Left cardiac atrium (tissue), 4 donors: ENCODE measurements at regions not wholly inside any gene's neighbourhood (a gene's known extent, or its start where the extent isn't known, plus 50 kb on each side); places are given as distances from the start of the nearest gene placed in this dataset.

Experiments used
- ATAC-seq, 2 donors: fragments of 200-7000 bp; cut with Tn5 transposase; one replicate each; pipeline ENCODE4 v1.9.1; 2020; ENCODE audit warnings: mild to moderate bottlenecking in 2 of 2, moderate library complexity in 2 of 2
- DNase-seq: peaks from one replicate; pipeline ENCODE4 v3.0.0-alpha.2; 2020
- intact Hi-C, 2 donors: fragments of 100-400 bp; cut with DNase I; formaldehyde crosslinking; loops; one replicate each; pipeline versions ENCODE4 v1.14.1 to v1.15.1; 2022 to 2023
- donor health status: DM: no; HTN: yes; CAD: no.
- donor health status: DM: no; HTN: yes; CAD: no; lungs with severe emphysema.
- donor health status: DM: yes; HTN: yes; CAD: no.
- donor health status: Dilated cardiomyopathy.

DNA sequence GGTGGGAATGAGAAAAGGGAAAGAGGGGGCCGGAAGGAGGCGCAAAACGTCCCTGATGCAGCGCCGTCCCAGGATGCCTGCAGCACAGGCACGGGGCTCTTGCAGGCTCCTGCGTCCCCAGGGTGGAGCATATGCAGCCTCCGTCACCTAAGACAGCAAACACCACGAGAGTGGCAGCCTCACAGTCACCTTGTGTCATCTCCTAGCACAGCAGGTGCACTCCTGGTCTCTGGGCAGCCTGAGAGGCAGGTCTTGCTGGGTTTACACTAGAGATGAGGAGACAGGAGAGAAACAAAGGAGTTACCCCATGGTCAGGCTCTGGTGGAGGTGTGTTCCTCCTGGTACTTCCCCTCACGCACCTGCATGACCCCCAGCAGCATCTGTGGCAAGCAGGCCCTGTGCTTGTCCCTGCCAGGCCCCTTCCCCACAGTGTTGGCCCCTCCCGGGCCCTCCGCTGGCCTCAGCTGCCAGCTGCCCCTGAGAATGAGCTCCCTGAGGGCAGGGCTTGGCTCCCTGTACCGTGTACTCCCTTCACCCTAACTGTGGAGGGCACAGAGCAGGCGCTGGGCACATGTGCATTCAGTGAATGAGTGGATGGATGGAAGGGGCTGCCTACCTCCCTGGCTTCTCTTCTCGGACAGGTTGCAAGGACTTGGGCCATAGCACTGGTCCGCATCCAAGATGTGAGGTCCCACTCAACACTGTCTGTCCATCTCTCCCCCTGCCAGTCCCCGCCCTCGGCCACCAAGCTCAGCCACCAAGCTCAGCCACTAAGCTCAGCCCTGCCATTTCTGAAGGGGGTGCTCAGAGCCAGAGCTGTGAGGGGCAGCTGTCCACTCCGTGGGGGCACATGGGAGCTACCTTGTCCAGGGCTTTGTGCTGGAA lies 988.6 kb downstream of the BRD1 start:
- intact Hi-C loops: no loop called here
- DNase-seq (no peak), ATAC-seq (no peak)

DNA sequence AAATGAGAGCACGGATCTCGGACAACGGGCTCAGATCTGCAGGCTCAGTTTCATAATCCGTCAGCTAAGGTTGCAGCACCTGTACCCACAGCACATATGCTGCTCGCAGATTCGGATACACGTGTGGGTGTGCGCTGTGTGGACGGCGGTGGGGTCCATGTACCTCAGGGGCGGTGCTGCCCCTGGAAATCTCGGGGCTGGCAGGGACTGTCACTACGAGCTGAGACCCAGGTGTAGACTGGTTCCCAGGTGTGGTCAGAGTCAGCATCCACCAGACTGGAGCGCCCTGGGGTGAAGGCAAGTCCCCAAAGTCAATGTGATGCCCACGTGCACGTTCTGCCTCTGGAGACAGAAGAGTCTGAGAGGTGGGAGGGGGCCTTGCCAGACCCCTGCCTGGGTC lies 989.3 kb downstream of the BRD1 start:
- intact Hi-C loops: no loop called here
- no peak for ATAC-seq
- no peak for DNase-seq

DNA sequence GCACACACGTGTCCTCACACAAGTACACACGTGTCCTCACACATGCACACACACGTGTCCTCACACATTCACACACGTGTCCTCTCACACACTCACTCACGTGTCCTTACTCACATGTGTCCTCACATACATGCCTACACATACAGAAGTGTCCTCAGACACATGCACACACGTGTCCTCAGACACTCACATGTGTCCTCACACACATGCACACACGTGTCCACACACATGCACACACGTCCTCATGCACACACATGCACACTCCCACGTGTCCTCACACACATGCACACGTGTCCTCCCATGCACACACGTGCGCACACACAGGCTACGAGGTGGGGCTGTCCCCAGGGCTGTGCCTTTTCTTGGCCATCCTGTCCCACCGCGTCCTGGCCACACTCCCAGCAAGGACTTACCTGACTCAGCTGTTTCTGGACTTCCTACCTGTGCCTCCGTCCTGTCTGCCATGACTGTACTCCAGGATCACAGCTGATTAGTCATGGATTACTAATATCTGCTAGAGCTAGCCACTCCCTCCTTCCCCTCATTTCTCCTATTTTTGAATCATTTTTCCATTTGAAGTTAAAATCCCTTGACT lies 990.2 kb downstream of the BRD1 start:
- ATAC-seq: no peak
- intact Hi-C loops: no loop called here
- DNase-seq: no peak

DNA sequence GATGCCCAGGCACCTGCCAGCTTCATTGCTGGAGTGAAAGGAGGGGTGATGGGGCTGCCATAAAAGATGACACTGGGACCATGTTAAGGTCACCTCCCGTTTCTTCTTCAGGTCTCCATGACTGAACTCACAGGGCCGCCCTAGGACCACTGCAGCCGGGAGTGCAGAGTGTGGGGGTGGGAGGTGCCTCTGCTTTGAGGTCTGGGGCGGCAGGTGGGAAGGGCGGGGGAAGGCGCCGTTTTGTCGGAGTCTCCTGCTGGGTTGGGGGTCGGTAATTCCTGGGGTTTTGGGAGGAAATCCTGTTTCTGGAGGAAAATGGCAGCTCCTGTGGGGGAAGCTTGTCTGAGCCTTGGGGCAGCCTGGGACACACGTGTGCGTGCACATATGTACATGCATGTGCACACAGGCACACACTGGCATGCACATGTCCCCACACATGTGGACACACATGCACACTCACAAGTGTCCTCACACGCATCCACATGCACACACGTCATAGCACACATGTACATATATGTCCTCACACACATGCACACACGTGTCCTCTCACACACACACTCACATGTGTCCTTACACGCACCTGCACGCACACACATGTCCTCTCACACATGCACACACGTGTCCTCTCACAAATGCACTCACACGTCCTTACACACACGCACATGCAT lies 990.9 kb downstream of the BRD1 start:
- DNase-seq: no peak
- intact Hi-C loops: no loop called here
- no peak for ATAC-seq

DNA sequence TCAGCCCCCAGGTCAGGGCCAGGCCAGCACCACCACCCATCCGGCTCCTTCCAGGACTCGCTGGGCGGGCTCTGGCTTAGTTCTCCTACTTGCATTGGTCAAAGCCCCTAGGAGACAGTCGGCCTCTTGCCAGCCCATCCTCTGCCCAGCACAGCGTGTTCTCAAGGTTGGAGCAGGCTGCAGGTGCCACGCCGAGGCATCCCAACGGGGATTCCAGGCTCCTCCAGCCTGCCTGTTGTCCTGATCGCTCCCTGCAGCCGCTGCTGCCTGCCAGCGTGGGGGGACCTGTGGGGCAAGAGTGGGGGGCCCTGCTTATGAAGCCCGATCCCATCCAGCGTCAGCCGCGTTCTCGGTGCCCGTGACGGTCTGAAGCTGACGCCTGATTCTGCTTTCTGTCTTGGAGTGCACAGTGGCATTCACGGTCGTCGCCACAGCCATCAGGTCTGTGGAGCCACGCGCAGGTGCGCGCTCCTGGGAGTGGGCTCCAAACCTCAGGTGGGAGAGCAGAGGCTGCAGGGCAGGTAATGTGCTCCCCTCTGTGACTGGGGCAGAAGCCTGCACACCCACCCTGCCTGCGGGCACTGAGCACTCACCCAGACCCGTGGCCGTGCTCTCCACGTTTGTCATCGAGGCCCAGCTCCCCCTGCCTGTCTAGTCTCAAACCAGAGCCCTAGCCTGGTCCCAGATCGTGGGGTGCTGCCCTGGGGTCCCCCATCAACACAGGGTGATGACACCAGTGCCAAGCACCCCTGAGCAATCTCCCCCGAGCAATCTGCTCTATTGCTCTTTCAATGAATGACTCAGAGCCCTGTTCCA lies 991.6 kb downstream of the BRD1 start:
- intact Hi-C loops: no loop called here
- ATAC-seq (no peak), DNase-seq (no peak)

DNA sequence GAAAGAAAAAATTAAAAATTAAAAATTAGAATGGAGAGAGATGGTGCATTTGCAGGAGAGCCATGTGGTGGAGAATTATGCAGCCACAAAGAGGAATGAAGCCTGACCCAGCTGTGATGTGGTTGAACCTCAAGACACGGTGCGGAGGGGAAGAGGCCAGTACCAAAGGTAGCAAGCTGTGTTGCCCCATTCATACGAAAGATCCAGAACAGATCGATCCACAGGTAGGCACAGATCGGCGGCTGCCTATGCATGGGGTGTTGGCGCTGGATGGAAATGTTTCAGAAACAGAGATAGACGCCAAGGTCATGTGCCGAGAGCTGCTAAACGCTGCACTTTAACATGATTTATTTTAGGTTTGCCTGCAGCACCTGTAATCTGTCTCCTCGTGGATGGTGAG lies 992.3 kb downstream of the BRD1 start:
- no peak for ATAC-seq

DNA sequence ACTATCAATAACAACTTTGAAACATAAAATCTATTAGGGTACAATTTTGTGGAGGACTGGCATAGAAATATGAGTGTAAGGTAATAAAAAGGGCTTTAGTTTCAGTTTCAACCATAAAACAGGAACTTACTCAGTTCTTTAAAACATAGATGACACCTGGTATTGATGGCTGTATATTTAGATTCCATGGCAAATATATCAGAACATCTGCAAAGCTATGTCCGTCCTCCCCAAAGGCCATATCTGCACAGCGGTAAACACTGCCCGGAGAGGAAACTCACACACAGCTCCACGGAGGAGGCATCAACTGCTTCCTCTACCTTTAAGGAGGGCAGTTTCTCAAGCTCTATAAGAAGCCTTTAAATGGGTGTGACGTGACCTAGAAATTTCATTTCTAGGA lies 993.3 kb downstream of the BRD1 start:
- ATAC-seq (no peak), DNase-seq (no peak)
- intact Hi-C loops: no loop called here

More for the DNA sequence above, 992.3 kb downstream of the BRD1 start:
- no peak for DNase-seq
- intact Hi-C loops: no loop called here

DNA sequence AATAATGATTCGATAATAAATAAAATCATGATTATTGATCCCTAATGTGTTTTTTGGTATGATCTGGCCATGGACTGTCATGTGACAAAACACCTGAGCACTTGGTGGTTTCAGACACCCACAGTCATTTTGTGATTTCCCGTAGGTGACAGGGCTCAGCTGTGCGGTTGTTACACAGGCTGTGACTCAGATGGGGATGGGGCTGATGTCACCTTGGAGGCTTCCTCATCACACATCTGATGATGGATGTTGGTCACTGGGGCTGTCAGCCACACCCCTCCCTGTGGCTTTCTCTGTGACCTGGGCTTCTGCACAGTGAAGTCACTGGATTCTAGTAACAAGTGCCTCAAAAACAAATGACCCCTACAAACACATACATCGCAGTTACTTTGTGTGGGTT lies 995.1 kb downstream of the BRD1 start:
- ATAC-seq (no peak), DNase-seq (no peak)
- intact Hi-C loops: no loop called here

DNA sequence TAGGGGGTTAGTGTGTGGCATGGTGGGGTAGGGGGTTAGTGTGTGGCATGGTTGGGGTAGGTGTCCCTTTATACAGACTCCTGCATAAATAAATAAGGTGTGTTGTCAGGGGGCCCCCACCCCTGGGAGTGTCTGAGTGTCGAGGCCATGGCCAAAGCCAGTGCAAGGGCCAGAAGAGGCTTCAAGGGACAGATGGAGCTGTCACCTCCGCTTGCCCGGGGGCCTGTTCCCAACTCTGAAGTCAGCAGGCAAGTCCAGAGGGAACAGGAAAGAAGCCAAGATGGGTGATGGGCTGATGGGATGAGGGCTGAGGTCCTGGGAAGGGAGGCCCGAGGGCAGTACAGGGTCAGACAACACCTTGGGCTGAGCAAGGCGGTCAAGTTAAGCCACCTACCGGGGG lies 997.8 kb downstream of the BRD1 start:
- ATAC-seq (no peak), DNase-seq (no peak)
- intact Hi-C loops: no loop called here

DNA sequence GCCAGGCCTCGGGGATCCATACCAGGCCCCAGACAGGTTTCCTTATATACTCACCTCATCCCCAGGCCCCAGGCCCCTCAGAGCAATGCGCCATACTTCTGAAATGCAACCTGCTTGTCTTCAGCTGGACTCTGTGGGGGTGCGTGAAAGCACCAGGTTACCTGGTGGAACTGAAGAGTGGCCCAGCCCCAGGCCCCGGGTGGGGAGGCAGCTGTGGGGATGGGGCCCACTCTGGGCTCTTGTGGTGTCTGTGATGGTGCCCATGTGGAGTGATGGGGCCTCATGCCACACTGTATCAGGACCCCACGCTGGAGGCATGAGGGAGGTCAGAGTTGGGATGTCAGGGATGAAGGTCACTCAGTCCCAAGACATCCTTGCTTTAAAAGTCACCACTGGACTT lies 999.0 kb downstream of the BRD1 start:
- no peak for ATAC-seq
- no peak for DNase-seq
- intact Hi-C loops: no loop called here

DNA sequence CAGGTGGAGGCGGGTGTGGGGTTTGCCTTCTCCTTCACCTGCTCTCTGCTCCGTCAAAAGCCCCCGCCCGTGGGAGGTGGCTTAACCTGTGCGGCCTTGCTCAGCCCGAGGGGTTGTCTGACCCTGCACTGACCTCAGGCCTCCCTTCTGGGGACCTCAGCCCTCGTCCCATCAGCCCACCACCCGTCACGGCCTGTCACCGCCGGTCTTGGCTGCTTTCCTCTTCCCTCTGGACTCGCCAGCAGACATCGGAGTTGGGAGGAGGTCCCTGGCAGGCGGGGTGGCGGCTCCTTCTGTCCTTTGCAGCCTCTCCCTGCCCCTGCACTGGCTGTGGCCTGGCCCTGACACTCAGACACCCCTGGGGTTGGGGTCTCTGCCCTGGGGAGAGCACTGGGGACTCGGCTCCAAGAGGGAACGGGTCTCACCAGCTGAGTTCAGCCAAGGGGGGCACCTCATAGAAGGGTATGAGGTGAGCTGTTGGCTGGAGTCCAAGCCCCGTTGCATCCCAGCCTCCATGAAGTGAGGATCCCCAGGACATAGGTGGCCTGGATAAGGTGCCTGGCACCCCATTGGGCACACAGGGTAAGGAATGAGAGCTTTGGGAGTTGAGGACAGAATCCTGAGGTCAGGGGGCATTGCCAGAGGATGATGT lies 999.6 kb downstream of the BRD1 start:
- DNase-seq (no peak), ATAC-seq (no peak)
- intact Hi-C loops: no loop called here

DNA sequence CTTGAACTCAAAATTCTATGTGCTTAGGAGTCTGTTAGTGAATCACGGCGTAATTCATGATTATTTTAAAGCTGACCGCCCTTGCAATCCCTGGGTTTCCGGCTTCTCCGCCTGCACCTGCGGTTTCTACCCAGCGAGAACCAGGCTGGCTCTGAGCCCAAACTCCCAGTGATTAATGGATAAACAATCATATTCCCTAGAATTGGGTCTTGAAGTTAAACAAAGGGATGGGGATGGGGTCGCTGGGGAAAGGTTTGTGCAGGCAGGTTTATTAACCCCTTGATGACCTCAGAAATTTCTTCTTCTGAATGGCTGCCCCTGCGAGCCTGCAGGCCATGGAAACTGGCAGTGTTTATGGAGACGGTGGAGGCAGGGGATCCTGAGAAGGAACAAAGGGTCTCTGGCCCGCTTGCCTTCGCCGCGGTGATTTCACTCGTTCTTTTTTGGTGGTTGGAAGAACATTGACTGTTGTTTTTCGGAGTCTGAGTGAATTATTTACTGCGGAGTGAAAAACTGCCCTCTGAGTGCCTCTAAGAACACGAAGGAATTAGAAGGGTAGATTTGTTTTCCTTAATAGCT lies 1000.3 kb downstream of the BRD1 start:
- intact Hi-C loops: no loop called here
- no peak for DNase-seq
- no peak for ATAC-seq

DNA sequence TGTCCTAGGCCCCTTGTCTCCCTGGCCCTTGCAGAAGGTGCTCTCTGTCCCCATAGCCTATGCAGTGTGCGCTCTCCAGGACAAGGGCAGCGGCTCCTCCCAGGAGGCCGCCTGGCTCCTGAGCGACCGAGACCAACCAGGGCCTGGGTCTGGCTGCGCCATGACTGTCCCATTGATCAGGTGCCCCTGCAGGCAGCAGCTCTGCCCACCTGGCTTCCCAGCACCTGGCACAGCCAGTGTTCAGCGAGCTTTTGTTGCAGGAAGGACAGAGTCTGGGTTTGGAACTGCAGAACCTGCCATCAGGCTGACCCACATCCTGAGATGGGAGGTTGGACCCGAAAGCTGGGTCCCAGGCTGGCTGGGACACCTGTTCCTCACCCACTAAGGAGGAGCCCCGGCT lies 1001.1 kb downstream of the BRD1 start:
- ATAC-seq: no peak
- intact Hi-C loops: no loop called here
- DNase-seq: no peak

DNA sequence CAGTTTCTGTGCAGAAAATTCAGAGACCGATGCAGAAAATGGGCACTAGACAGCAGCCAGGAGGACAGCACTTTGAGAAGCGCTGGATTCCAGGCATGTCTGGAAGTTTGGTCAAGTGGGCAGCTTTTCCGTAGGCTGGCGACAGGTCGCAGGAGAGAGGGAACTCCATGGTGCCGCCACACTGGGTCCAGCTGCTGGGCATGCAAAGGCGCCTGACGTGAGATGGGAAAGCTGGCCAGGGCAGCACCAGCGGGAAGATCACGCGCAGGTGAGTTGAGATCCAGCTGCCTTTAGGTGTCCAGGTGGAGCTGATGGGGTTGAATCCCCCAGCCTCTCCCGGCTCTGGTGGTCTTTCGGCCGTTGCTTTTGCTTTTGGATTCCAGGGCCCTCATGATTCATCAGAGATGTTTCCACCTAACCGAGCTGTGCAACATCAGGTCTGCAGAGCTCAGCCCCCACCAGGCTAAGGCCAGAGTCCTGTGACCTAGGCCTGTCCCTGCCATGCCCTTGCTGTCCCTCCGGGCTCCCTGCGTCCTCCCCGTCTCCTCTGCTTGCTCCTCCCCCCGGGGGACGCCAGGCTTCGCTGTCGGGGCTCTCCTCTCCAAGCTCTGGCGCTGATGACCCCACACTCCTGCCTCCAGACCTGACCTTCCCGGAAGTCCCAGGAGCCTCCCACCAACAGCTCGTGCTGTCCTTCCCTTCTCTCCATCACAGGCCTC lies 1001.7 kb downstream of the BRD1 start:
- intact Hi-C loops: no loop called here
- no peak for ATAC-seq
- no peak for DNase-seq

DNA sequence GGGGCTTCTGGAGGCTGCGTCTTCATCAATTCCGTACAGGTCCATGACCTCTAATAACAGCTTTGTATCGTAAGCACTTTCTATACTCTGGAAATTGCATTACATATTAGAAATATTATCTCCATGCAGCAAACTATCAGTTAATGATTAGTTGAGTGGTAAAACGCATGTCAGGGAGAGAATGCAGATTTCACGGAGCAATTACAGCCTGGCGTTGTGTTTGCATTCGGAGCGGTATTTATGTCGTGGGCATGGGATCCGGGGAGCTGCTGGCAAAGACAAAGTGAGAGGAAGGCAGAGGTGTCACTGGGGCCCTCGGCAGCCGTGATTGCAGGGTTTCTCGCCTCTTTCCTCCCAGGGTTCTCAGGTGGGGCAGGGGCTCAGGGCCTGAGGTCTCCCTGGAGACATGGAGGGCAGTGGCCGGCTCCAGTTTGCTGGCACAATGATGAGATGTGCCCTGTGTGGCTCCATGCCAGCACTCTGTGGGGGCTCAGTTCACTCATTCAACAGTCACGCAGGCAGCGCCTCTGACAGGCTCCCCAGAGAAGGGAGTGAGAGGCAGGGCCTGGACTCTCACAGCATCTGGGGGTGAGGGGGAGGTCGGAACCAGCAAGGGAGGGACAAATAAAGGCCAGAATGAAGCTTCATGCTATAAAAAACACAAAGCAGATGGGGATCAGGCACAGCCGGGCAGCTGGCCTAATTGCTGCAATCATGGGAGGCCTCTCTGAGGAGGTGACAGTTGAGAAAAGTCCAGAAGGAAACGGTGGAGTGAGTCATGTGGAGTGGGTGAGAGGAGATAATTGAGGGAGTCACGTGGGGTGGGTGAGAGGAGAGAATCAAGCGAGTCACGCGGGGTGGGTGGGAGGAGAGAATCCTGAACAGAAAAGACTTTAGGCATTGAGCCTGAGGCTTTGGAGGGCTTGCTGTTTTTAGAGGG lies 1002.7 kb downstream of the BRD1 start:
- no peak for DNase-seq
- no peak for ATAC-seq

DNA sequence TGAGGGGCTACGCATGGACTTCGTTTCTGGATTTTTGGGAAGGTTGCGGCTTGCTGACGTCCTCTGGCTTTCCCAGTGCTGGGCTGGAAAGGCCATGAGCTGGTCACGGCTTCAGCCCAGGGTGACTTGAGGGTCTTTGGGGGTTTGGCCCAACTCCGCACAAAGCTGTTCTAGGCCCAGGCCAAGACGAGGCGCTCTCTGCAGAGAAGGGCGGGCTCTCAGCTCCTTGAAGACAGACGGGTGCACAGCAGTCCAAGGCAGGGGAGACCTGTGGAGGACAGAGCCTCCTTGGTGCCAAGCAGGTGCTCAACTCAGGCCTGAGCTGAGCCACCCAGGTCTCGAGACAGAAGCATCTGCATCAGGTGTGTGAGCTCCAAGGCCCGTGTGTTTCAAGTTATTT lies 1003.7 kb downstream of the BRD1 start:
- intact Hi-C loops: no loop called here
- DNase-seq (no peak), ATAC-seq (no peak)

More for the DNA sequence above, 1002.7 kb downstream of the BRD1 start:
- intact Hi-C loops: no loop called here
